ENCODE measurements at regions not wholly inside any gene's neighbourhood (a gene's known extent, or its start where the extent isn't known, plus 50 kb on each side); places are given as distances from the start of the nearest gene placed in this dataset.

DNA sequence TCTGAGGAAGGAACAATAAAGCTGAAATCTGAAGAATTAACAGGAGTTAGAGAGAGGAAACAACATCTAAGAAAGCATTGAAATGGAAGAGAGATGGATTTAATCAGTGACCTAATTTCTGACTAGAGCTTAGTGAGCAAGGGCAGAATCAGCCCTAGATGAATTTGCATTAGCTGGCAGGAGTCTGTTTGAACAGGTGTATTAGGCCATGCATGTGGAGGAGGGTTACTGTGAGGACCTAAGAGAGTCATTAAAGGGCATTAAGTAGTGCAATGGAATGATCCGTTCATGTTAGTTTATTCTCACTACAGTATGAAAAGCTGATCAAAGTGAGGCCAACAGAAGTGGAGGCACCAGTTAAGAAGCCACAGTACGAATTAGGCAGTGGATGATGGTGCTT, 285.3 kb downstream of the GRB14 start:
- TF ChIP-seq, protein P1, sequence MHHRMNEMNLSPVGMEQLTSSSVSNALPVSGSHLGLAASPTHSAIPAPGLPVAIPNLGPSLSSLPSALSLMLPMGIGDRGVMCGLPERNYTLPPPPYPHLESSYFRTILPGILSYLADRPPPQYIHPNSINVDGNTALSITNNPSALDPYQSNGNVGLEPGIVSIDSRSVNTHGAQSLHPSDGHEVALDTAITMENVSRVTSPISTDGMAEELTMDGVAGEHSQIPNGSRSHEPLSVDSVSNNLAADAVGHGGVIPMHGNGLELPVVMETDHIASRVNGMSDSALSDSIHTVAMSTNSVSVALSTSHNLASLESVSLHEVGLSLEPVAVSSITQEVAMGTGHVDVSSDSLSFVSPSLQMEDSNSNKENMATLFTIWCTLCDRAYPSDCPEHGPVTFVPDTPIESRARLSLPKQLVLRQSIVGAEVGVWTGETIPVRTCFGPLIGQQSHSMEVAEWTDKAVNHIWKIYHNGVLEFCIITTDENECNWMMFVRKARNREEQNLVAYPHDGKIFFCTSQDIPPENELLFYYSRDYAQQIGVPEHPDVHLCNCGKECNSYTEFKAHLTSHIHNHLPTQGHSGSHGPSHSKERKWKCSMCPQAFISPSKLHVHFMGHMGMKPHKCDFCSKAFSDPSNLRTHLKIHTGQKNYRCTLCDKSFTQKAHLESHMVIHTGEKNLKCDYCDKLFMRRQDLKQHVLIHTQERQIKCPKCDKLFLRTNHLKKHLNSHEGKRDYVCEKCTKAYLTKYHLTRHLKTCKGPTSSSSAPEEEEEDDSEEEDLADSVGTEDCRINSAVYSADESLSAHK (tag by site-specific recombination; IDR thresholded peaks at IDR 0.05) = no peak
- TF ChIP-seq PRDM10 (tag by site-specific recombination; IDR thresholded peaks at IDR 0.05) (no peak), KLF7 (tag by site-specific recombination; IDR thresholded peaks at IDR 0.05; ENCODE audit: borderline replicate concordance) (no peak), ZNF274 (IDR thresholded peaks at IDR 0.05; ENCODE audit: low read length) (no peak), ZNF274 (tag by site-specific recombination; IDR thresholded peaks at IDR 0.05; ENCODE audit: borderline replicate concordance) (no peak), ZNF114 (tag by site-specific recombination; IDR thresholded peaks at IDR 0.05) (no peak), ZNF121 (tag by site-specific recombination; IDR thresholded peaks at IDR 0.05) (no peak), ZFP37 (tag by site-specific recombination; IDR thresholded peaks at IDR 0.05) (no peak)
- TF ChIP-seq, protein P2, sequence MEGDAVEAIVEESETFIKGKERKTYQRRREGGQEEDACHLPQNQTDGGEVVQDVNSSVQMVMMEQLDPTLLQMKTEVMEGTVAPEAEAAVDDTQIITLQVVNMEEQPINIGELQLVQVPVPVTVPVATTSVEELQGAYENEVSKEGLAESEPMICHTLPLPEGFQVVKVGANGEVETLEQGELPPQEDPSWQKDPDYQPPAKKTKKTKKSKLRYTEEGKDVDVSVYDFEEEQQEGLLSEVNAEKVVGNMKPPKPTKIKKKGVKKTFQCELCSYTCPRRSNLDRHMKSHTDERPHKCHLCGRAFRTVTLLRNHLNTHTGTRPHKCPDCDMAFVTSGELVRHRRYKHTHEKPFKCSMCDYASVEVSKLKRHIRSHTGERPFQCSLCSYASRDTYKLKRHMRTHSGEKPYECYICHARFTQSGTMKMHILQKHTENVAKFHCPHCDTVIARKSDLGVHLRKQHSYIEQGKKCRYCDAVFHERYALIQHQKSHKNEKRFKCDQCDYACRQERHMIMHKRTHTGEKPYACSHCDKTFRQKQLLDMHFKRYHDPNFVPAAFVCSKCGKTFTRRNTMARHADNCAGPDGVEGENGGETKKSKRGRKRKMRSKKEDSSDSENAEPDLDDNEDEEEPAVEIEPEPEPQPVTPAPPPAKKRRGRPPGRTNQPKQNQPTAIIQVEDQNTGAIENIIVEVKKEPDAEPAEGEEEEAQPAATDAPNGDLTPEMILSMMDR (tag by site-specific recombination; IDR thresholded peaks at IDR 0.05) = no peak
- TF ChIP-seq, protein P3, sequence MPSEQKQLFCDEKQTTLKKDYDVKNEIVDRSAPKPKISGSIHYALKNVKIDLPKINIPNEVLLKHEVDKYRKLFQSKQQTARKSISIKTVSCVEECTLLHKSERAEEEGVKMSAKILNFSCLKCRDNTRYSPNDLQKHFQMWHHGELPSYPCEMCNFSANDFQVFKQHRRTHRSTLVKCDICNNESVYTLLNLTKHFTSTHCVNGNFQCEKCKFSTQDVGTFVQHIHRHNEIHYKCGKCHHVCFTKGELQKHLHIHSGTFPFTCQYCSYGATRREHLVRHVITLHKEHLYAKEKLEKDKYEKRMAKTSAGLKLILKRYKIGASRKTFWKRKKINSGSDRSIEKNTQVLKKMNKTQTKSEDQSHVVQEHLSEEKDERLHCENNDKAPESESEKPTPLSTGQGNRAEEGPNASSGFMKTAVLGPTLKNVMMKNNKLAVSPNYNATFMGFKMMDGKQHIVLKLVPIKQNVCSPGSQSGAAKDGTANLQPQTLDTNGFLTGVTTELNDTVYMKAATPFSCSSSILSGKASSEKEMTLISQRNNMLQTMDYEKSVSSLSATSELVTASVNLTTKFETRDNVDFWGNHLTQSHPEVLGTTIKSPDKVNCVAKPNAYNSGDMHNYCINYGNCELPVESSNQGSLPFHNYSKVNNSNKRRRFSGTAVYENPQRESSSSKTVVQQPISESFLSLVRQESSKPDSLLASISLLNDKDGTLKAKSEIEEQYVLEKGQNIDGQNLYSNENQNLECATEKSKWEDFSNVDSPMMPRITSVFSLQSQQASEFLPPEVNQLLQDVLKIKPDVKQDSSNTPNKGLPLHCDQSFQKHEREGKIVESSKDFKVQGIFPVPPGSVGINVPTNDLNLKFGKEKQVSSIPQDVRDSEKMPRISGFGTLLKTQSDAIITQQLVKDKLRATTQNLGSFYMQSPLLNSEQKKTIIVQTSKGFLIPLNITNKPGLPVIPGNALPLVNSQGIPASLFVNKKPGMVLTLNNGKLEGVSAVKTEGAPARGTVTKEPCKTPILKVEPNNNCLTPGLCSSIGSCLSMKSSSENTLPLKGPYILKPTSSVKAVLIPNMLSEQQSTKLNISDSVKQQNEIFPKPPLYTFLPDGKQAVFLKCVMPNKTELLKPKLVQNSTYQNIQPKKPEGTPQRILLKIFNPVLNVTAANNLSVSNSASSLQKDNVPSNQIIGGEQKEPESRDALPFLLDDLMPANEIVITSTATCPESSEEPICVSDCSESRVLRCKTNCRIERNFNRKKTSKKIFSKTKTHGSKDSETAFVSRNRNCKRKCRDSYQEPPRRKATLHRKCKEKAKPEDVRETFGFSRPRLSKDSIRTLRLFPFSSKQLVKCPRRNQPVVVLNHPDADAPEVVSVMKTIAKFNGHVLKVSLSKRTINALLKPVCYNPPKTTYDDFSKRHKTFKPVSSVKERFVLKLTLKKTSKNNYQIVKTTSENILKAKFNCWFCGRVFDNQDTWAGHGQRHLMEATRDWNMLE (tag by site-specific recombination; conservative IDR thresholded peaks at IDR 0.05; ENCODE audit: low read depth) = no peak

Measured in HEK293 (cell line).